HCT116 (cell line): ENCODE measurements at regions not wholly inside any gene's neighbourhood (a gene's known extent, or its start where the extent isn't known, plus 50 kb on each side); places are given as distances from the start of the nearest gene placed in this dataset.

Experiments
- ATAC-seq: fragments of 200-7000 bp; cut with Tn5 transposase; 2 replicates; pipeline ENCODE4 v1.9.1; 2020; ENCODE audit warnings: mild to moderate bottlenecking, moderate library complexity
- BruUV-seq: library from RNA; stranded (reverse); fragments of 400-500 nt; replicated peaks from 2 replicates; lab custom pipeline; 2021; lab: Mats Ljungman, UMichigan
- CTCF ChIA-PET: fragments of 300-600 bp; sonication (Branson Sonifier 250); formaldehyde crosslinking; loops from one replicate; lab custom pipeline; 2021; ENCODE audit warnings: antibody characterized with exemption; lab: Charles Lee
- POLR2A ChIA-PET: fragments of 300-600, 350-600 bp; sonication (Branson Sonifier 250); formaldehyde crosslinking; loops from one replicate; lab custom pipeline; 2021; ENCODE audit warnings: antibody characterized with exemption; lab: Charles Lee
- RAD21 ChIA-PET, 2 experiments: fragments of 300-600 bp; sonication (Branson Sonifier 250); formaldehyde crosslinking; loops; one replicate each; lab custom pipeline; 2023; ENCODE audit warnings: low total read pairs in 2 of 2; ENCODE audit not compliant: uncharacterized antibody in 2 of 2, unreplicated experiment in 2 of 2, low non-redundant PET in 1 of 2; lab: Charles Lee
- DNase-seq: peaks from one replicate; pipeline ENCODE4 v3.0.0-alpha.2; 2010; ENCODE audit warnings: low read depth, low spot score
- H2AFZ ChIP-seq: fragments of 200-600 bp; shearing (Covaris generic), sonication (generic); 2 replicates; pipeline ENCODE4 v1.6.1; 2017; ENCODE audit warnings: low read depth, mixed run types, mixed read lengths, antibody characterized with exemption, low read length; ENCODE audit not compliant: poor library complexity, severe bottlenecking
- H3K27ac ChIP-seq: 2 replicates; pipeline ENCODE4 v1.5.1; 2012; ENCODE audit warnings: low read depth, low read length
- H3K27me3 ChIP-seq: fragments of 200-600 bp; sonication (generic); 2 replicates; pipeline ENCODE4 v1.6.1; 2016; ENCODE audit warnings: mixed run types, low read length, mixed read lengths; ENCODE audit not compliant: insufficient read depth
- H3K36me3 ChIP-seq, 2 experiments: fragments of 200-500 bp in 1 of 2; fragments of 200-600 bp in 1 of 2; sonication (Bioruptor generic) in 1 of 2; sonication (generic) in 1 of 2; 2 replicates each; pipeline versions ENCODE4 v1.5.1 to v1.6.1; 2014 to 2016; ENCODE audit warnings: low read length in 2 of 2, inconsistent platforms in 1 of 2, mixed read lengths in 1 of 2, mixed run types in 1 of 2; ENCODE audit not compliant: insufficient read depth in 2 of 2, control insufficient read depth in 1 of 2
- H3K4me1 ChIP-seq, 2 experiments: fragments of 200-600 bp in 1 of 2; sonication (generic) in 1 of 2; 2 replicates each; pipeline versions ENCODE4 v1.5.1 to v1.6.1; 2012 to 2017; ENCODE audit warnings: low read length in 2 of 2, inconsistent platforms in 1 of 2, mild to moderate bottlenecking in 1 of 2, mixed read lengths in 1 of 2, mixed run types in 1 of 2, moderate library complexity in 1 of 2; ENCODE audit not compliant: insufficient read depth in 2 of 2, control insufficient read depth in 1 of 2
- H3K4me2 ChIP-seq: fragments of 200-600 bp; sonication (generic); 2 replicates; pipeline ENCODE4 v1.6.1; 2017; ENCODE audit warnings: mixed run types, low read length, mixed read lengths
- H3K4me3 ChIP-seq, 2 experiments: fragments of 200-600 bp in 1 of 2; sonication (generic) in 1 of 2; replicated peaks in 1 of 2; 2 replicates each; pipeline ENCODE4 v1.5.1; 2011 to 2016; ENCODE audit warnings: low read length in 2 of 2, control low read depth in 1 of 2, low read depth in 1 of 2, mild to moderate bottlenecking in 1 of 2, mixed read lengths in 1 of 2, mixed run types in 1 of 2
- H3K79me2 ChIP-seq: fragments of 200-600 bp; sonication (generic); 2 replicates; pipeline ENCODE4 v1.6.1; 2017; ENCODE audit warnings: mild to moderate bottlenecking, mixed run types, low read length, moderate library complexity, mixed read lengths; ENCODE audit not compliant: insufficient read depth
- H3K9ac ChIP-seq: fragments of 200-600 bp; sonication (generic); 2 replicates; pipeline ENCODE4 v1.6.1; 2016; ENCODE audit warnings: low read length, mixed read lengths
- H3K9me2 ChIP-seq: fragments of 200-600 bp; sonication (generic), shearing (Covaris generic); 2 replicates; pipeline ENCODE4 v1.6.1; 2017; ENCODE audit warnings: mixed run types, mild to moderate bottlenecking, moderate library complexity; ENCODE audit not compliant: insufficient read depth
- H3K9me3 ChIP-seq, 2 experiments: fragments of 200-500 bp in 1 of 2; fragments of 200-600 bp in 1 of 2; sonication (Bioruptor generic) in 1 of 2; sonication (generic) in 1 of 2; 2 replicates each; pipeline ENCODE4 v1.6.1; 2014 to 2017; ENCODE audit warnings: low read length in 2 of 2, mixed read lengths in 2 of 2, inconsistent platforms in 1 of 2, low read depth in 1 of 2, mild to moderate bottlenecking in 1 of 2, mixed run types in 1 of 2, moderate library complexity in 1 of 2; ENCODE audit not compliant: control insufficient read depth in 1 of 2, insufficient read depth in 1 of 2
- H4K20me1 ChIP-seq: fragments of 200-600 bp; sonication (generic), shearing (Covaris generic); 2 replicates; pipeline ENCODE4 v1.6.1; 2017; ENCODE audit warnings: mixed run types, mild to moderate bottlenecking, moderate library complexity; ENCODE audit not compliant: insufficient read depth
- ATF3 ChIP-seq: IDR thresholded peaks from 2 replicates; pipeline ENCODE4 v1.6.1; 2012
- CBX3 ChIP-seq: IDR thresholded peaks from 2 replicates; pipeline ENCODE4 v1.6.1; 2012; ENCODE audit warnings: low read depth
- CTCF ChIP-seq, 3 experiments: fragments of 200-600 bp in 1 of 3; sonication (generic) in 1 of 3; IDR thresholded peaks in 2 of 3; conservative IDR thresholded peaks in 1 of 3; 2 replicates each; pipeline ENCODE4 v1.5.1; 2012 to 2017; ENCODE audit warnings: low read depth in 2 of 3, low read length in 2 of 3, antibody characterized with exemption in 1 of 3, borderline replicate concordance in 1 of 3, control low read depth in 1 of 3, mild to moderate bottlenecking in 1 of 3, mixed read lengths in 1 of 3, mixed run types in 1 of 3, moderate library complexity in 1 of 3; ENCODE audit not compliant: insufficient read depth in 1 of 3
- EGR1 ChIP-seq: IDR thresholded peaks from 2 replicates; pipeline ENCODE4 v1.6.1; 2012; ENCODE audit warnings: low read depth
- ELF1 ChIP-seq: IDR thresholded peaks from 2 replicates; pipeline ENCODE4 v1.6.1; 2012; ENCODE audit warnings: low read depth, borderline replicate concordance
- EZH2 ChIP-seq: fragments of 200-600 bp; sonication (generic); IDR thresholded peaks from 2 replicates; pipeline ENCODE4 v1.6.1; 2017; ENCODE audit warnings: antibody characterized with exemption, mixed run types
- FOSL1 ChIP-seq: IDR thresholded peaks from 2 replicates; pipeline ENCODE4 v1.6.1; 2012; ENCODE audit warnings: low read depth
- POLR2A ChIP-seq: IDR thresholded peaks from 2 replicates; pipeline ENCODE4 v1.7.0; 2011; ENCODE audit warnings: borderline replicate concordance; ENCODE audit not compliant: insufficient read depth, insufficient read length; ENCODE audit errors: extremely low read depth
- POLR2AphosphoS5 ChIP-seq: IDR thresholded peaks from 2 replicates; pipeline ENCODE4 v1.6.1; 2011; ENCODE audit warnings: mild to moderate bottlenecking, low read depth, low read length, moderate library complexity
- RAD21 ChIP-seq: IDR thresholded peaks from 2 replicates; pipeline ENCODE4 v1.6.1; 2012; ENCODE audit warnings: low read depth, mild to moderate bottlenecking
- REST ChIP-seq: IDR thresholded peaks from 2 replicates; pipeline ENCODE4 v1.6.1; 2012; ENCODE audit warnings: low read depth
- SIN3A ChIP-seq: IDR thresholded peaks from 2 replicates; pipeline ENCODE4 v1.6.1; 2012; ENCODE audit warnings: low read depth
- SP1 ChIP-seq: IDR thresholded peaks from 2 replicates; pipeline ENCODE4 v1.6.1; 2012; ENCODE audit warnings: low read depth
- SRF ChIP-seq: IDR thresholded peaks from 2 replicates; pipeline ENCODE4 v1.6.1; 2012; ENCODE audit warnings: low read depth
- YY1 ChIP-seq: IDR thresholded peaks from 2 replicates; pipeline ENCODE4 v1.6.1; 2011; ENCODE audit warnings: low read length, low read depth, moderate library complexity, mild to moderate bottlenecking; ENCODE audit not compliant: insufficient replicate concordance; ENCODE audit errors: extremely low read depth
- ZBTB33 ChIP-seq: IDR thresholded peaks from 2 replicates; pipeline ENCODE4 v1.6.1; 2011; ENCODE audit warnings: mild to moderate bottlenecking, low read length, moderate library complexity; ENCODE audit not compliant: insufficient replicate concordance; ENCODE audit errors: extremely low read depth
- intact Hi-C: fragments of 100-400 bp; cut with micrococcal nuclease; formaldehyde crosslinking; loops from 2 replicates; pipeline ENCODE4 v1.10.0; 2022

- DNase-seq (no peak), ATAC-seq (no peak)
- Histone ChIP-seq H4K20me1 (no peaks in the 10 kb centered on the region), H3K9me2 (no peaks in the 10 kb centered on the region), H3K9ac (no peak overlapping the region), H3K4me3 (no peak overlapping the region), H3K27me3 (no peaks in the 10 kb centered on the region), H3K36me3 (no peaks in the 10 kb centered on the region), H2AFZ (no peak overlapping the region), H3K9me3 (no peaks in the 10 kb centered on the region), H3K79me2 (no peaks in the 10 kb centered on the region), H3K4me1 (no peaks in the 10 kb centered on the region), H3K27ac (no peak overlapping the region), H3K4me2 (no peak overlapping the region)
- BruUV-seq: no TSS peak
- POLR2A ChIA-PET: no interaction called here
- CTCF ChIA-PET: no interaction called here
- RAD21 ChIA-PET: no interaction called here
- TF ChIP-seq RAD21 (no peak), ZBTB33 (no peak), FOSL1 (no peak), SRF (no peak), CBX3 (no peak), EZH2 (no peak), EGR1 (no peak), SP1 (no peak), YY1 (no peak), POLR2AphosphoS5 (no peak), POLR2A (no peak), ELF1 (no peak), CTCF (IDR thresholded peaks at IDR 0.05 in 2 of 3, conservative IDR thresholded peaks at IDR 0.05 in 1 of 3; ENCODE audit: borderline replicate concordance in 1 of 3, insufficient read depth in 1 of 3, low read depth in 2 of 3, low read length in 2 of 3) (no peak), ATF3 (no peak), REST (no peak), SIN3A (no peak)
- intact Hi-C loops: no loop called here
These were observed 1267.8 kb downstream of the PLA2G4A start for GRCh38 chr1:188096521-188096920.
